ENCODE measurements at regions not wholly inside any gene's neighbourhood (a gene's known extent, or its start where the extent isn't known, plus 50 kb on each side); places are given as distances from the start of the nearest gene placed in this dataset.
"Not testable (repeated sequence)": the region's sequence is repeated elsewhere in the genome, so short reads cannot be mapped to it uniquely, and the experiment has no call there.

GRCh38 chr3:118244761-118245160 lies 789.9 kb downstream of the IGSF11 start:
- no peak for DNase-seq

- DNase-seq, result no peak
Measured at GRCh38 chr3:118245312-118245711, 789.3 kb downstream of the IGSF11 start.

GRCh38 chr3:118258850-118259249 lies 775.8 kb downstream of the IGSF11 start:
- not testable (repeated sequence) for DNase-seq

- no peak for DNase-seq
Measured at GRCh38 chr3:118262800-118263402, 771.7 kb downstream of the IGSF11 start.

GRCh38 chr3:118267588-118267987 lies 767.1 kb downstream of the IGSF11 start:
- DNase-seq, result no peak

GRCh38 chr3:118269537-118270125 lies 765.0 kb downstream of the IGSF11 start:
- no peak for DNase-seq

- DNase-seq, result no peak
Measured at GRCh38 chr3:118272991-118273390, 761.7 kb downstream of the IGSF11 start.

- no peak for DNase-seq
Measured at GRCh38 chr3:118277814-118278213, 756.8 kb downstream of the IGSF11 start.

GRCh38 chr3:118292841-118293240 lies 741.8 kb downstream of the IGSF11 start:
- no peak for DNase-seq

GRCh38 chr3:118298133-118298532 lies 736.5 kb downstream of the IGSF11 start:
- no peak for DNase-seq

- no peak for DNase-seq
Measured at GRCh38 chr3:118304557-118304956, 730.1 kb downstream of the IGSF11 start.

GRCh38 chr3:118332699-118333098 lies 701.9 kb downstream of the IGSF11 start:
- DNase-seq, result no peak

GRCh38 chr3:118337649-118338048 lies 697.0 kb downstream of the IGSF11 start:
- no peak for DNase-seq

GRCh38 chr3:118347396-118348168 lies 687.1 kb downstream of the IGSF11 start:
- DNase-seq, result no peak

GRCh38 chr3:118348169-118348557 lies 686.5 kb downstream of the IGSF11 start:
- no peak for DNase-seq

- no peak for DNase-seq
Measured at GRCh38 chr3:118354556-118354955, 680.1 kb downstream of the IGSF11 start.

- no peak for DNase-seq
Measured at GRCh38 chr3:118369892-118370491, 664.7 kb downstream of the IGSF11 start.

GRCh38 chr3:118380576-118380975 lies 654.1 kb downstream of the IGSF11 start:
- no peak for DNase-seq

GRCh38 chr3:118396491-118396890 lies 638.2 kb downstream of the IGSF11 start:
- no peak for DNase-seq

- no peak for DNase-seq
Measured at GRCh38 chr3:118400086-118400485, 634.6 kb downstream of the IGSF11 start.

GRCh38 chr3:118400886-118401285 lies 633.8 kb downstream of the IGSF11 start:
- DNase-seq, result no peak

GRCh38 chr3:118401887-118402286 lies 632.8 kb downstream of the IGSF11 start:
- DNase-seq, result no peak

- DNase-seq, result no peak
Measured at GRCh38 chr3:118402971-118403370, 631.7 kb downstream of the IGSF11 start.

GRCh38 chr3:118406562-118406961 lies 628.1 kb downstream of the IGSF11 start:
- DNase-seq, result no peak

All from SHP77 treated with DMSO at 0.1 percent for 48 hours (cell line).